NCI-H2081 treated with DMSO at 0.1 percent for 48 hours (cell line): ENCODE measurements at regions not wholly inside any gene's neighbourhood (a gene's known extent, or its start where the extent isn't known, plus 50 kb on each side); places are given as distances from the start of the nearest gene placed in this dataset.

Experiments used
- DNase-seq: peaks from one replicate; lab custom pipeline; 2025; lab: John Stamatoyannopoulos, UW

DNA sequence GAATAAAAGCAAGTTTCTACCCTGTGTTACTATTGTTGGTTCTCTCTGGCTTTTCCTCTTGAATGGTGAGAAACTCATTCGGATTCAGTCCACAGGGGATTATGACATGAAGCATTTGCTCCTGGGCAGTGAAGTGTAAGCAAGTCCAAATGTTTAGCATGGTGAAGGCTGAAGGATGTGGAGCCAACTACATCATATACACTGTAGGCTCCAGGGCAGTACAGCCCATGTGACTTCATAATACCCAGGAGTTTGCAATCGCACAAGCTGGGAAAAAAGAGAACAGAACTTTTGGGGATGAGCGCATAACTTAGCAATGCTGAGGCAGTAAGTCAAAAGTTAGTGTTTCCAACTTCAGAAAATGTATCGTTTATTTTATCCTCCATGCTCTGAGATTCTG is 695.7 kb upstream of the POU3F3 start:
- DNase-seq: no peak

DNA sequence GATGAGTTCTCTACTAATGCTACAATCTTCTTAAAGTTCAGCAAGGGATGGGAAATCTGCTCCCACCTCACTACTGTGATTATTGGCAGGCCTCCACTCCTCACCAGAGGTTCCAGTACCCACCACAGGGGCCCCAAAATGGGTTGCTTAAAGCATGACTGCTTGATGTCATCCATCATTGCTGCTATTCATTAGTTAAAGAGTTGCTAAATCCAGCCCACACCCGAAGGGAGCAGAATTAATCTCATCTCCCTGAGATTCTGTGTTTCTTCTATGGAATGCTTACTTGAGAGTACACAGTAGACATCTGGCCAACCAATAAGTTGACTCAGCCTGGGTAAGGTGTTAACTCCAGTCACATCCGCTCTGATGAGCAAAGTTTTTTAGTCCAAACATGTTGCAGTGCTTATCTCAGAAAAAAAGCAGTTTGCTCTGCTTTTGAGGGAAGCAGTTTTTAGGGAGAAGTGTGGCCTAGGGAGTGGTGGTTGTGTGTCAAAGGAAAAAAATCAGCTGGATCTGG is 690.2 kb upstream of the POU3F3 start:
- DNase-seq: no peak

DNA sequence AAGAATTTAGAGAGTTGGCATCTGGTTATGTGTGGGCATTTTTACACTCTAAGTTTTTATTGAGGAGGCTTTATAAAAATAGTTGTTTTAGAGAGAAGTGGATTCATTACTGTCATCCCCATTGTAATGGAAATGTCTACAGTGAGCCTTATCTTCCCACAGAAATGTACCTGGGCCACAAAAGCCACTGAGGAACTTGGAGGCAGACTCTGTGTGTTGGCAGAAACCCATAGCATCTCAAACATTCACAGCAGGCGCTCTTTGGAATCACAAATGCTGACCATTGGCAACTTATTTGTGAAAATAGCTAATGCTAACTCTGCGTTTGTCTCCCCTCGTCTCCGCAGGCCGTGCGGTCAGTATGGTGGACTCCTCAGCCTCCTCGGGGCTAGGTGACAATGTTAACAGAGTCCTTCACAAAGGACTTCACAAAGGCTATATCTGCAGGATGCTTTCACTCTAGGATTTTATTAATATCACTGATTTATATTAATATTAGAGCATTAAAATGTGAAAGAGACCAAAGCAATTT is 689.1 kb upstream of the POU3F3 start:
- no peak for DNase-seq

DNA sequence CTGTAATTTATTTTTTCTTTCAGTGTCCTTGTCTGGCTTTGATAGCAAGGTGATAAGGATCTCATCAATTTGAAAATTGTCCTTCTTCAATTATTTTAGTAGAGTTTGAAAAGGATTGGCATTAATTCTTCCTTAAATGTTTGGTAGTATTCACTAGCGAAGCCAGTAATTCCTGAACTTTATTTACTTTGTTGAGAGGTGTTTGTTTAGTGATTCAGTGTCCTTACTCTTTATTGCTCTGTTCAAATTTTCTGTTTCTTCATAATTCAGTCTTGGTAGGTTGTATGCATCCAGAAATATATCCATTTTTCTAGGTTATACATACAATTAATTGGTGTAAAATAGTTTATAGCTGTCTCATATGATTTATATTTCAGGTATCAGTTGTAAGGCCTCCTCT is 676.7 kb upstream of the POU3F3 start:
- DNase-seq: no peak

DNA sequence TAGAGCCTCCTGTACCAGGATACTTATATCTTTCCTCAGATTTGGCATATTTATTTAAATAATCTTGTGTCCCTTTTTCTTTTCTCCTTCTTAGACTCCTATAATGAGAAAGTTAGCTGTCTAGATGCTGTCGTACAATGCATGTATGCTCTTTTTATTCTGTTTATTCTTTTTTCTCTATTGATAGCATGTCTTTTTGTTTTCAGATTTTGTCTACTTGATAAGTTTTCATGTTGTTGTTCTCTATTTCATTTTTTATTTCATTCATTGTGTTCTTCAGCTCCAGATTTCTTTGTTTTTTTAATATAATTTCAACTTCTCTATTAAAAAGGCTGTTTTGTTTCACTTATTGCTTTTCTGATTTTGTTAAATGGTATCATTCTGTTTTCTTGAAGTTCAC is 674.3 kb upstream of the POU3F3 start:
- no peak for DNase-seq

DNA sequence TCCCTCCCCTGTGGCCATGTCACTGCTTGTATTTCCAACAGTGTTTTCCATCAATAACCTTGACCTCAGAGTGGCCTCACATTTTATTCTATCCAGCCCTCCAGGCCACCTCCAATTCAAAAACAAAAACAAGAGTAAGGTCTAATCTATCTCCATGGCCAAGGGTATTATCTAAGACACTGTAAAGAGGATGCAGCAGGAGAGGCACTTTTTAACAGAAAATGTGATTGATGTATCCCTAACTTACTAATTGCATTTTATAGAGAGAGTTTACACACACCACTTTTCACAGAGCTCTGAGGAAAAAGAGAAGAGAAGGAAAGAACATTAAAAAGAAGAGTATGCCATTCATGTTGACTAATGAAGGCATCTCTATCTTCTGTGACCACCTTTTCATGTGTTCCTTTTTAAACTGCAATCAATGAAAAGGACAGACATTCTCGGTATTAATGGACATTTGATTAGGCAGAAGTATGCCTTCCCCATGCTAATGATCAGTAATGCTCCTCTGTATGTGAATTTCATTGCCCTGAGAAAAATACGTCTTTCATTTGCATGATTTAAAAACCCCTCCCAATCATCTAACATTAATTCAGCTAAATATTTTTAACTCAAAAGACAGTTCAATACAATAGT is 653.3 kb upstream of the POU3F3 start:
- DNase-seq: no peak

DNA sequence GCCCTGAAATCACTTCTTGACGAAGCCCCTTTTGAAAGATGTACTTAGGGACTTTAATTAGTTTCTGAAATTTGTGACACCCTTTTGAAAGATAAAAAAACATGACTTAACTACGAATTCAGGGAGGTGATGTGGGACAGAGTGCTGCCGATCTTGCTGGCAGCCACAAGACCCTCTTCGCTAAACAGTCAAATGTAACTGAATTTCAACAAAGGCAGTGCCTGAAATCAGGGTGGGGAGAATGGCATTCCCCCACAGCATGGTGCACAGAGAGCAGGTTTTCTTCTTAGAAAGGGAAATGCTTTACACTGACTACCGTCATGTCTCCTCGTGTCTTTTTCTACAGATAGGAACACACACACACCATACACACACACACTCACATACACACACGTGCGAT is 640.2 kb upstream of the POU3F3 start:
- DNase-seq: no peak

DNA sequence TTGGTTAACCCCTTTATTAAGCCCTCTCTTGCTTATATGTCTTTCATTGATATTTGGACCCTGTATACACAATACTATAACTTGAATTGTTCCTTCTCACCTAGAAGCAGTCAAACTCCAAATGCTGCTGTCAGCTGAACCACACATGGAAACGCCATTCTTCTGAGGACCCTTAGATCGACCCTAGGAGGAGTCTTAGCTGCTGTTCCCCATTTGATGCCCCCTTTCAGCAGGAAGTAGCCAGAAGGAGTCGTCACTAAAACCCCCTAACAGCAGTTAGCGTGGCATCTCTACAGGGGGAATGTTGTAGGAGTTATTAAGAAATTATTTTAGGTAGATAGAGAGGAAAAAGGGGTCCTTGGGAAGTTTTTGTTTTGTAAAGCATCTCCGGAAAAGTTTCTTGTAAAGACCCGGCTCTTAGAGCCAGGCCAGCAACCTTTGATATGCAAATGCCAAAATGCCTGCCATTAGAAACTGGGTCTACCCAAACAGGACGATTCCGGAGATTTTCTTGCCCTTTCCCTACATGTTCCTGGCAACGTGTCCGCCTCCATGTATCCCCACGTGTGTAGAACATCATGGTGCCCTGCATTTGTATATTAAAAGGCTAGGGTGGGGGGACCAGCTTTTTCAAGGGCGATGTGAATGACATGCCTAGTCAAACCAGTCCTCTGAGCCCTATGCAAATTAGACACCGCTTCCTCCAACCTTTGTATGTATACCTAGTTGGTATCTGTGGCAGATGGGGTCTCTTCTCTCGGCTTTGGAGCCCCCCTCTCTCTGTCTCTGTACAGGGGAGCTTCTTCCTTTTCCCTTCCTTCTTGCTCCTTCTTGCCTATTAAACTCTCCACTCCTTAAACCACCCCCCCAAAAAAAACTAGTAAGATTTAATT is 638.4 kb upstream of the POU3F3 start:
- DNase-seq: no peak

DNA sequence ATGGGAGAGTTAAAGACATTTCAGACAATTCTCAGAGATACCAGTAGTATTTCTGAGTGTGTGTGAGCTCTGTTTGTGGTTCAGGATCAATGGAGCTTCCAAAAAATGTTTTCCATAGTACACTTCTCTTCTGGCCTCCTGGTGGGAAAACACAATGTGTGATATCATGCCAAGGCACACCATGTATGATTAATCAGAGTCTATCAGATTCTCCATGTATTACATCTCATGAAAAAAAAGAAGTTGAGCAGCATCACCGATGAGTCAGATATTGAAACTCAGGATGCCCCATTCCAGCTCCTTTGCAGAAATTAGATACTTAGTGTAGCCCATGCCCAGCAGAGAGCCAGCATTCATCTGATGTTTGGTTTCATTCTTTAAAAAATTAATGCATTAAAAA is 620.3 kb upstream of the POU3F3 start:
- DNase-seq: no peak

DNA sequence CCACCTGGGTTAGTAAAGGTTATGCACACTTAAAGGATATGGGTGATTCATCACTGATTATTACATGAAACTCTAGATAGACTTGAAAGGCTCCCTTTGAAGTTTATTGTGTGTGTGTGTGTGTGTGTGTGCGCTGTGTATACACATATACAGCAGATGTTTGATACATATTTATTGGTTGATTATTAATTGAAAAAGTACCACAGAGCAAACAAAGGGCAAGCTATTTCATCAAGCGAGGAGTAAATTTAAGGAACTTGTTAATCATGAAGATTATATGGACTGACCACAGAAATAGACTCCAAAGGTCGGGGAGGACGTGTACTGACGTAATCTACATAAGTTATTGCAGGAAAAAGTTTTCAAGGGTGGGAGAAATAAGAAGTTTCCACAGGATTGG is 617.4 kb upstream of the POU3F3 start:
- no peak for DNase-seq

DNA sequence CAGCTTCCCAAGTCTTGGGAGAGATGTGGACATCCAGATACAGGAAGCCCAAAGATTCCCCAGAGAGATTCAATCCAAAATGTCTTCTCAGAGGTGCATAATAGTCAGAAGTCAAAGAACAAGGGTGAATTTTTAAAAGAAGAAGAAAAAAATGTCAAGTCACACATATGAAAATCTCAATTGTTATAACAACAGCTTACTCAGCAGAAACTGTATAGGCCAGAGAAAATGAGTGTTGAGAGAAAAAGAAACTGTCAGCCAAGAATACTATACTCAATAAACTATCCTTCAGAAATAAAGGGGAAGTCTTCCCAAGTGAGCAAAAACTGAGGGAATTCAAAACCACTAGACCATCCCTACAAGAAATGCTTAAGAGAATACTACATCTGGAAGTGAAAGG is 612.9 kb upstream of the POU3F3 start:
- DNase-seq: no peak

DNA sequence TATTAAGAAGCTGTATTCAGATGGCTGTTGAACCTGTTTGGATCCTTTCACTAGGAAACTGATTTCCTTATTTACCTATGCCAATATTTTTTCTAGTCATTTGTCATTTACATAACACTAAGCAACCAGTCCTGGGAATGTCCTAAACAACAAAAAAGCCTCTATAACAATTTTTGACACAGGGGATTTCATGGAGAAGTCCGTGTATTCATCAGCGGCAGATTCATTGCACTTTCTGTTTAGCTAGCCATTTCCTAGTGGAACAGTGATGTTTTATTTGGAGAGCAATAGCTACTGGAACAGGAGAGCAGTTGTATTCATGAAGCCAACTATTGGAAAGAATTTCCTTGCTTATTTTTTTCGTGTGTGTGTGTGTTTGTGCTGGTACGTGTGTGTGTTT is 604.3 kb upstream of the POU3F3 start:
- no peak for DNase-seq

DNA sequence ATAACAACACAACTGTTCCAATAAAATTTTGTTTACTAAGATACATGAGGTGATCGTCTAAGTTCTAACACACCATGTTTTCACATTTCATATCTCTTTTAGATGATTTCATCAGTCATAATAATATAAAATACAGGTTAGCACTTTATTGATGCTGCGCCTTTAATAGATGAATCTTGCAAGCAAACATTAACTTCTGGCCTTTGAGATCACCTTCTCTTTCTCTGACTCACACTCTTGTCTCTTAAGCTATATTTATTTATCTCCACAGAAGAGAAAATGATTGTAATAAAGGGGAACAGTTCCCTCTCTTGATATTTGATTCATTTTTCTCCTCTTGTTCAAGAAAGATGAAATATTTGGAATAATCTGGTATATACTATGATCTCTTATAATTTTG is 603.3 kb upstream of the POU3F3 start:
- DNase-seq: no peak

DNA sequence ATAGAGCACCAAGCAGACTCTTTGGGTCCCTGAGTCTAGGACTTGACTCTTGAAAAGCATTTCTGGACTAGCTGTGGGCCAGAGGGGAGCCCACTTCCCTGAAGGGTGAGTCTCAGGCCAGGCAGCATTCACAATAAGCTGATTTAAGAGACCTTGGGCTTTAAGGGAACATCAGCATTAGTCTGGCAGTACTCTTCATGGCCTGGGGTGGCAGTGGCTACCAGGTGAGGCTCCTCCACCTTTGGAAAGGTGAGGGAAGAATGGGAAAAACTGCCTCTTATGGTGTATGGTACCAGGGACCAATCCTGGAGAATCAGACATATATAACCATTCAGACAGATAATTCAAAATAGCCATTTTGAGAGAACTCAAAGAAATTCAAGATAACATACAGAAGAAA is 599.9 kb upstream of the POU3F3 start:
- no peak for DNase-seq

DNA sequence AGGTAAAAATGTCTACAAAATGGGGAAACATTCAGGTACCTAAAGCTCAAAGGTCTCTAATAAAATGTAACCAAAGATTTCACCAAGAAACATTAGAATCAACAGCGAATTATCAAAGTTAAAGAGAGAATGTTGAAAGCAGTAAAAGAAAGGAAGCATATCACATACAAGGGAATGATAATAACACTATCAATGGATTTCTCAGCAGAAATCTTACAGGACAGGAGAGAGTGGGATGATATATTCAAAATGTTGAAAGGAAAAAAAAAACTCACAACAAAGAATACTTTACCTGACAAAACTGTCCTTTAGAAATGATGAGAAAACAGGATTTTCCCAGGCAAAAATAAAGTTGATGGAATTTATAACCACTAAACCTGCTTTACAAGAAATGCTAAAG is 591.2 kb upstream of the POU3F3 start:
- no peak for DNase-seq

DNA sequence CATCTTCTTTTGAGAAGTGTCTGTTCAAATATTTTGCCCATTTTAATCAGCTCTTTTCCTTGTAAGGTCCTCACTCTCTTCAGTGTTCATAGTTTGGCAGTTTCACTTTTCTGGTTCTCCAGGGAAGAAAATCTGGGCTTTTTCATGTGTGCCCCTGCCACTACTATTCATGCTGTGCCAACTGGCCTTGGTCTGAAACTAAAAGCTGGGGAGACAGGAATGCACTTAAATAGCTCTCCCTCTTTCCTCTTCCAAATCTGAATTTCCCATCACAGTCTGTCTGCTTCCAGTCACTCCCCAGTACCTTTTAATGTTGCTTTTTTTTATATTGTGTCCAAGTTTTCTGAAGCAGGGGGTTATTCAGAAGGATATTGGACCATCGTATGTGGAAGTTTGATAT is 574.3 kb upstream of the POU3F3 start:
- no peak for DNase-seq

DNA sequence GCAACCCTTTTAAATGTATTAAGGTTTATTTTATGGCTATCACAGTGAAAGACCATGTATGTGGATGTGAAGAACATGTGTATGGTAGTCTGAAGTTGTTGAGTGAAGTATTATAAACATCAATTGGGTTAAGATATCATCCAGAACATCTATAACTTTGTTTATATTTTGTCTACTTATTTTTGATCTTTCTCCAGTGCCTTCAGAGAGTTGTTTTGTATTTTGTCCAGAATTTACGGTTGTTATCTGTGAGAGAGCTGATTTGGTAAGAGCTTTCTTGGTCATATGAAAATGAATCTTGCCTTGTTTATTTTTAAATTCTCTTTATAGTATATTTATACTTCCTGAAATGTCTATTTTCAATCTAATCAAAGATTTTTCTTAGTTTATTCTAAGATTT is 573.7 kb upstream of the POU3F3 start:
- no peak for DNase-seq

DNA sequence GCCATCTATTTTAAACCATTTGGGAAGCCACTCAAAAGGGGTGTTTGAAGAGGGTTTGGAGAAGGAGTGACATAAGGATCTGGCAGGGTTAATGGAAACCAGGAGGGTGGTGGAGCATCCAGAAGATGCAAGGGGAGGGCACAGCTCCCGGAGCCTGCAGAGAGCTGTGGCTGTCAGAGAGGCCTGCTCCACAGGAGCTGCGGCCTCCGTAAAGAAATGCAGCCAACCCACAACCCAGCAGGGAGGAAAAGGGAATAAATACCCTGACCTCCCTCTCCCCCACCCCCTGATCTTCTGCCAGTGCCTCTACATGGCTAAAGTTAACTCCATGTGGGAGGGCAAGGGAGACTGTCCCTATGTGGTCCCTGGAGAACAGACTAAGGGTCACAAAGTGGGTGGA is 567.1 kb upstream of the POU3F3 start:
- DNase-seq: no peak

DNA sequence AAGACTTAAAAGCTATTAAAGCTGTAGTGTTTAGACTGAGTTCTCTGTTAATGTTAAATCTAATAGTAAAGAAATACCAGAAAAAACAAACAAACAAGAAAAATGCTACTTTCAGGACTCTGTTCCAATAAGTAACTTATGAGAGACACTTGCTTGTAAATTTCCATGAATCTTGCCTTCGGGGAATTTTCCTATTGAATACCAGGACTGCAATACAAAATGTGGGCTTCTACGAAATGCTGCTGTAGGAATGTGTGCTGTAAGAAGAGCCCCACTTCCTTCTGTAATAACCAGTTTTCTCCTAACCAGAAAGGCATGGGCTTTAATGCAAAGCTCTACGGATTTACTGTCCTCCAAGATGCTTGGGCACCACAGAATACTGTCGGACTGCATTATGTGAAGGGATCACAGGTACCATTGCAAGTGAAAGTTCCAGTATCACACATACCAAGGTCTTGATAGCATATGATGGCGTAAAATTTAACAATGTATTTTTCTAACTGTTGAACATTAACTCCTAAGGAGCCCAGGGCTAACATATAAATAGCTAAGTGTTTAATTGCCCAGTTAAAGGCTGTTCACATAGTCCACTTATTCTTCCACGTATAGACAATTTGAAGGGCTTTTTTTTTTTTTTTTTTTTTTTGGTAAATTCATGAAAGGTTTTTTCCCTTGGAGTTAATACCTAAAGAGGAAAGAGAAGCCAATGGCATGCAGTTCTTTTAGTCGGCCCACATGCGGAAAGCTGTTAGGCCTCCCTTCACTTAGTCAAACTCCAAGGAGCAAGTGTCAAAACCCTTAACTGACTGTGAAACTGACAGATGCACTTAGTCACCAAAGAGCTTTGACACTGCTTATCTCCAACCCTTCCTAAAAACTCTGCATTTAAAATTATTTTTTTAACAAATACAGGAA is 564.0 kb upstream of the POU3F3 start:
- DNase-seq: no peak

DNA sequence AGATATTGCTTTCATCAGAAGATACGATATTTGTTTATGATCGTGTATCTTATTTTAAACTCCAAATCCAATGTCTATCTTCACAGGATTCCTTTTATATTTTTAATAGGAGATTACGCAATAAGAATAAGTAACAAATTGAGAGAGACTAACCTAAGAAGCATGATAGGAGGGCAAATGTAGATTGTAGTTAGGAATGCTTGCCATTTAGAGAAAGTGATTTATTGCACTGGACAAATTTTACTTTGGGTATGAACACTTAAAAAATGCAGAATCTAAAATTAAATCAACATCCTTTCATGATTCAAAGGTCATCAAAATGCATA is 563.4 kb upstream of the POU3F3 start:
- no peak for DNase-seq

DNA sequence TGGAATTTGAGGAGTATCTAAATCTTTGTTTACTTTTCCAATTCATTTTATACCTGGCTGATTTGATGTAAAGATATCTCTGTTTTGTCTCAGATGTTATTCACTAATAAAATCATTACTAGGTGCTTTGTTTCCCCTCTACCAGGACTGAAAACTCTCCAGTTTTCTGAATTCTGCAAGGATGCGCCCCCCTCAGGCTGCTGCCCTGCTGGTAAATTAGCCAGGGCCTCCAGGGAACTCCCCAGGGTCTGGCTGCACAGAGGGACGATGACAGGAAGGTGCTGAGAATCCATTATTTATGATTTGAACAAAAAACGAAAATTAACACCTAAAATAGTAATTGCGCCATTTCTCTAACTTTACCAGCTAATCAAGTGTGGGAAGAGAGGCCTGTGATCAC is 541.2 kb upstream of the POU3F3 start:
- no peak for DNase-seq

DNA sequence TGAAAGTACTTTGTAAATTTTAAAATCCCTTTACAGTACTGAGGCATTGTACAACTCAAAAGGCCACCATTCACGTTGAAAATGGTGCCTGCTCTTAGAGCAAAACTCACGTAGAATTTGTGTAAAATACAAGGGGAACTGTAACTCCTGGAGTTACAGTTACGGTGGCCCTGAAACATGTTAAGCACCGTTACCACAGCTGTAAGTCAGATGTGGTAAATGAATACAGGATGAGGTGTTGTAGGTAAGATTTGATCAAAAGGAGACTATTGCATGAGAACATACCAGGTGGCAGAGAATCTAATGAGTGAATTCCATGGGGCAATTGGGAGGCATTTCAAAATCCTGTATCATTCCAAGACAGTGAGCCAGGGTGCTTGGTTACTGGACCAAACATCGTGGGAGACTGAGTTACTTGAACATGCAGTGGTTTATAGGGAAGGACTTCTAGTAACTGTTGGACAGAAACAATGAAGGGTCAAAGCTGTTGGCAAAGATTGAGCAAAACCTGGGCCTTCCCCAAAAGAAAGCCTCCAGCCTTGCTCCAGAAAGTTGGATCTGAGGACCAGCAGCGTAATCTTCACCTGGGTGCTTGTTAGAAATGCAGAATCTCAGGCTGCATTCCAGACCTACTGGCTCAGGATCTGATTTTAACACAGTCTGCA is 535.8 kb upstream of the POU3F3 start:
- no peak for DNase-seq
